Activated CD4-positive, alpha-beta T cell treated with anti-CD3 and anti-CD28 coated beads, Interleukin-2, amount 10 ng/mL, durations not matched to agents 24 days and 14 days (primary cell): ENCODE measurements at regions not wholly inside any gene's neighbourhood (a gene's known extent, or its start where the extent isn't known, plus 50 kb on each side); places are given as distances from the start of the nearest gene placed in this dataset.

Experiments used
- DNase-seq: peaks from one replicate; pipeline ENCODE4 v3.0.0; 2022
- H3K27ac Mint-ChIP-seq: one replicate; pipeline ENCODE4 v1.8.0; 2022; ENCODE audit warnings: mild to moderate bottlenecking, mixed read lengths
- H3K27me3 Mint-ChIP-seq: one replicate; pipeline ENCODE4 v1.8.0; 2022; ENCODE audit warnings: mixed read lengths
- H3K36me3 Mint-ChIP-seq: one replicate; pipeline ENCODE4 v1.8.0; 2022; ENCODE audit warnings: low read depth, mild to moderate bottlenecking, mixed read lengths
- H3K4me1 Mint-ChIP-seq: one replicate; pipeline ENCODE4 v1.8.0; 2021; ENCODE audit warnings: mixed read lengths
- H3K4me3 Mint-ChIP-seq: one replicate; pipeline ENCODE4 v1.8.0; 2022; ENCODE audit warnings: mild to moderate bottlenecking, moderate library complexity, mixed read lengths
- H3K9me3 Mint-ChIP-seq: one replicate; pipeline ENCODE4 v1.8.0; 2021; ENCODE audit warnings: mixed read lengths
- intact Hi-C: fragments of 100-400 bp; cut with micrococcal nuclease; formaldehyde crosslinking; loops from one replicate; pipeline ENCODE4 v1.15.1; 2023

- no peaks in the 10 kb centered on the region for H3K27me3 Mint-ChIP-seq
- DNase-seq = no peak
- H3K9me3 Mint-ChIP-seq = no peaks in the 10 kb centered on the region
- intact Hi-C loops = no loop called here
- no peaks in the 10 kb centered on the region for H3K36me3 Mint-ChIP-seq
- H3K4me3 Mint-ChIP-seq = no peak overlapping the region
- peaks cover 3% of the 10 kb centered on the region for H3K4me1 Mint-ChIP-seq
- no peak overlapping the region for H3K27ac Mint-ChIP-seq
Measured at GRCh38 chr5:135133698-135134515, 99.9 kb upstream of the PITX1 start.

- H3K27me3 Mint-ChIP-seq = no peaks in the 10 kb centered on the region
- intact Hi-C loops = no loop called here
- H3K27ac Mint-ChIP-seq = no peak overlapping the region
- H3K4me3 Mint-ChIP-seq = no peak overlapping the region
- no peak for DNase-seq
- H3K4me1 Mint-ChIP-seq = peaks cover 3% of the 10 kb centered on the region
- H3K36me3 Mint-ChIP-seq = no peaks in the 10 kb centered on the region
- no peaks in the 10 kb centered on the region for H3K9me3 Mint-ChIP-seq
Measured at GRCh38 chr5:135133181-135133580, 99.2 kb upstream of the PITX1 start.

GRCh38 chr5:135131801-135132680 is 98.0 kb upstream of the PITX1 start:
- intact Hi-C loops = no loop called here
- H3K36me3 Mint-ChIP-seq = no peaks in the 10 kb centered on the region
- H3K27me3 Mint-ChIP-seq = no peaks in the 10 kb centered on the region
- no peak for DNase-seq
- H3K9me3 Mint-ChIP-seq = no peaks in the 10 kb centered on the region
- H3K27ac Mint-ChIP-seq = no peak overlapping the region
- H3K4me1 Mint-ChIP-seq = peaks cover 3% of the 10 kb centered on the region
- H3K4me3 Mint-ChIP-seq = no peak overlapping the region

GRCh38 chr5:135130261-135131215 is 96.5 kb upstream of the PITX1 start:
- intact Hi-C loops = no loop called here
- H3K9me3 Mint-ChIP-seq = no peaks in the 10 kb centered on the region
- DNase-seq = no peak
- H3K27me3 Mint-ChIP-seq = no peaks in the 10 kb centered on the region
- no peaks in the 10 kb centered on the region for H3K36me3 Mint-ChIP-seq
- H3K4me1 Mint-ChIP-seq = peaks cover 3% of the 10 kb centered on the region
- no peak overlapping the region for H3K27ac Mint-ChIP-seq
- no peak overlapping the region for H3K4me3 Mint-ChIP-seq

GRCh38 chr5:135129307-135129706 is 95.3 kb upstream of the PITX1 start:
- peaks cover 3% of the 10 kb centered on the region for H3K4me1 Mint-ChIP-seq
- H3K27ac Mint-ChIP-seq = no peak overlapping the region
- no peak overlapping the region for H3K4me3 Mint-ChIP-seq
- intact Hi-C loops = no loop called here
- H3K9me3 Mint-ChIP-seq = no peaks in the 10 kb centered on the region
- H3K36me3 Mint-ChIP-seq = no peaks in the 10 kb centered on the region
- H3K27me3 Mint-ChIP-seq = no peaks in the 10 kb centered on the region
- peak; percentile 57 for DNase-seq

GRCh38 chr5:135128361-135128760 is 94.3 kb upstream of the PITX1 start:
- Mint-ChIP-seq H3K9me3 (no peaks in the 10 kb centered on the region), H3K36me3 (no peaks in the 10 kb centered on the region), H3K27ac (no peak overlapping the region), H3K27me3 (no peaks in the 10 kb centered on the region), H3K4me3 (no peak overlapping the region), H3K4me1 (peaks cover 3% of the 10 kb centered on the region)
- intact Hi-C loops = no loop called here
- no peak for DNase-seq

- intact Hi-C loops = no loop called here
- no peak overlapping the region for H3K4me3 Mint-ChIP-seq
- DNase-seq = no peak
- no peak overlapping the region for H3K27ac Mint-ChIP-seq
- no peaks in the 10 kb centered on the region for H3K9me3 Mint-ChIP-seq
- no peaks in the 10 kb centered on the region for H3K36me3 Mint-ChIP-seq
- peaks cover 3% of the 10 kb centered on the region for H3K4me1 Mint-ChIP-seq
- peaks cover 2% of the 10 kb centered on the region for H3K27me3 Mint-ChIP-seq
Measured at GRCh38 chr5:135127439-135128240, 93.6 kb upstream of the PITX1 start.

- Mint-ChIP-seq H3K9me3 (no peaks in the 10 kb centered on the region), H3K27ac (no peak overlapping the region), H3K36me3 (no peaks in the 10 kb centered on the region), H3K27me3 (peaks cover 2% of the 10 kb centered on the region), H3K4me1 (peaks cover 3% of the 10 kb centered on the region), H3K4me3 (no peak overlapping the region)
- intact Hi-C loops = no loop called here
- DNase-seq = no peak
Measured at GRCh38 chr5:135126688-135127438, 92.8 kb upstream of the PITX1 start.

GRCh38 chr5:135124724-135125123 is 90.7 kb upstream of the PITX1 start:
- H3K27me3 Mint-ChIP-seq = peaks cover 5% of the 10 kb centered on the region
- no peak overlapping the region for H3K4me3 Mint-ChIP-seq
- intact Hi-C loops = no loop called here
- peaks cover 3% of the 10 kb centered on the region for H3K4me1 Mint-ChIP-seq
- no peak overlapping the region for H3K27ac Mint-ChIP-seq
- DNase-seq = no peak
- no peaks in the 10 kb centered on the region for H3K9me3 Mint-ChIP-seq
- no peaks in the 10 kb centered on the region for H3K36me3 Mint-ChIP-seq

- Mint-ChIP-seq H3K27ac (no peak overlapping the region), H3K36me3 (no peaks in the 10 kb centered on the region), H3K4me1 (peaks cover under 1% of the 10 kb centered on the region), H3K27me3 (peaks cover 5% of the 10 kb centered on the region), H3K9me3 (no peaks in the 10 kb centered on the region), H3K4me3 (no peak overlapping the region)
- intact Hi-C loops = no loop called here
- no peak for DNase-seq
Measured at GRCh38 chr5:135124128-135124527, 90.1 kb upstream of the PITX1 start.

GRCh38 chr5:135122797-135123196 is 88.8 kb upstream of the PITX1 start:
- no peaks in the 10 kb centered on the region for H3K4me1 Mint-ChIP-seq

GRCh38 chr5:135120951-135121350 is 86.9 kb upstream of the PITX1 start:
- DNase-seq = no peak
- Mint-ChIP-seq H3K4me1 (no peaks in the 10 kb centered on the region), H3K36me3 (no peaks in the 10 kb centered on the region), H3K9me3 (no peaks in the 10 kb centered on the region), H3K4me3 (no peak overlapping the region), H3K27me3 (peaks cover 5% of the 10 kb centered on the region), H3K27ac (no peak overlapping the region)
- intact Hi-C loops = no loop called here

More at GRCh38 chr5:135122797-135123196, 88.8 kb upstream of the PITX1 start:
- Mint-ChIP-seq H3K27me3 (peaks cover 5% of the 10 kb centered on the region), H3K36me3 (no peaks in the 10 kb centered on the region), H3K9me3 (no peaks in the 10 kb centered on the region), H3K4me3 (no peak overlapping the region), H3K27ac (no peak overlapping the region)
- intact Hi-C loops = no loop called here
- DNase-seq = no peak
